Progenitor cell of endocrine pancreas (in vitro differentiated cells): ENCODE measurements at regions not wholly inside any gene's neighbourhood (a gene's known extent, or its start where the extent isn't known, plus 50 kb on each side); places are given as distances from the start of the nearest gene placed in this dataset.

Experiments
- DNase-seq: peaks from one replicate; pipeline ENCODE4 v3.0.0; 2021; ENCODE audit warnings: low spot score; ENCODE audit not compliant: unreplicated experiment
- H3K27ac Mint-ChIP-seq: 2 replicates; pipeline ENCODE4 v1.8.0; 2021; ENCODE audit warnings: mild to moderate bottlenecking, moderate library complexity, mixed read lengths
- H3K27me3 Mint-ChIP-seq: 2 replicates; pipeline ENCODE4 v1.8.0; 2021; ENCODE audit warnings: mixed read lengths
- H3K36me3 Mint-ChIP-seq: 2 replicates; pipeline ENCODE4 v1.8.0; 2022; ENCODE audit warnings: mixed read lengths; ENCODE audit not compliant: insufficient read depth
- H3K4me1 Mint-ChIP-seq: 2 replicates; pipeline ENCODE4 v1.8.0; 2021; ENCODE audit warnings: low read depth, mixed read lengths
- H3K4me3 Mint-ChIP-seq: 2 replicates; pipeline ENCODE4 v1.8.0; 2021; ENCODE audit warnings: low read depth, mild to moderate bottlenecking, moderate library complexity, mixed read lengths
- H3K9me3 Mint-ChIP-seq: 2 replicates; pipeline ENCODE4 v1.8.0; 2021; ENCODE audit warnings: low read depth, mixed read lengths
- CTCF ChIP-seq: fragments of 200-600 bp; sonication (generic); IDR thresholded peaks from one replicate; pipeline ENCODE4 v1.5.0; 2021; ENCODE audit warnings: antibody characterized with exemption, mild to moderate bottlenecking; ENCODE audit not compliant: unreplicated experiment

GRCh38 chr13:22061371-22061805 lies 390.5 kb downstream of the FGF9 start:
- Mint-ChIP-seq H3K27ac (no peak overlapping the region), H3K4me1 (peaks cover 16% of the 10 kb centered on the region), H3K27me3 (peaks cover 3% of the 10 kb centered on the region), H3K9me3 (no peaks in the 10 kb centered on the region), H3K4me3 (no peak overlapping the region), H3K36me3 (no peaks in the 10 kb centered on the region)
- DNase-seq: no peak
- no peak for TF ChIP-seq CTCF

GRCh38 chr13:22061806-22062391 lies 391.0 kb downstream of the FGF9 start:
- TF ChIP-seq CTCF: no peak

GRCh38 chr13:22062478-22063205 lies 391.8 kb downstream of the FGF9 start:
- Mint-ChIP-seq H3K27me3 (peaks cover 3% of the 10 kb centered on the region), H3K36me3 (no peaks in the 10 kb centered on the region), H3K4me3 (no peak overlapping the region), H3K4me1 (peaks cover 16% of the 10 kb centered on the region), H3K9me3 (peaks cover 4% of the 10 kb centered on the region), H3K27ac (no peak overlapping the region)
- DNase-seq: no peak
- TF ChIP-seq CTCF: no peak

More at GRCh38 chr13:22061806-22062391, 391.0 kb downstream of the FGF9 start:
- Mint-ChIP-seq H3K36me3 (no peaks in the 10 kb centered on the region), H3K9me3 (peaks cover 2% of the 10 kb centered on the region), H3K4me1 (peaks cover 16% of the 10 kb centered on the region), H3K27me3 (peaks cover 3% of the 10 kb centered on the region), H3K27ac (no peak overlapping the region), H3K4me3 (no peak overlapping the region)
- no peak for DNase-seq

GRCh38 chr13:22063416-22064124 lies 392.7 kb downstream of the FGF9 start:
- H3K36me3 Mint-ChIP-seq: no peaks in the 10 kb centered on the region
- peaks cover 16% of the 10 kb centered on the region for H3K4me1 Mint-ChIP-seq
- peaks cover 4% of the 10 kb centered on the region for H3K9me3 Mint-ChIP-seq
- TF ChIP-seq CTCF: no peak
- H3K27me3 Mint-ChIP-seq: peaks cover 3% of the 10 kb centered on the region
- no peak overlapping the region for H3K4me3 Mint-ChIP-seq
- H3K27ac Mint-ChIP-seq: peak overlapping the region; percentile 1
- no peak for DNase-seq

GRCh38 chr13:22064854-22065620 lies 394.2 kb downstream of the FGF9 start:
- peaks cover 3% of the 10 kb centered on the region for H3K27me3 Mint-ChIP-seq
- no peak for TF ChIP-seq CTCF
- DNase-seq: no peak
- no peak overlapping the region for H3K27ac Mint-ChIP-seq
- no peaks in the 10 kb centered on the region for H3K36me3 Mint-ChIP-seq
- H3K4me3 Mint-ChIP-seq: no peak overlapping the region
- peaks cover 4% of the 10 kb centered on the region for H3K9me3 Mint-ChIP-seq
- peaks cover 16% of the 10 kb centered on the region for H3K4me1 Mint-ChIP-seq
